PFSK-1 (cell line): ENCODE measurements at regions not wholly inside any gene's neighbourhood (a gene's known extent, or its start where the extent isn't known, plus 50 kb on each side); places are given as distances from the start of the nearest gene placed in this dataset.

Source experiments
- POLR2AphosphoS5 ChIP-seq: IDR thresholded peaks from 2 replicates; pipeline ENCODE4 v1.6.1; 2012; ENCODE audit warnings: low read depth, mild to moderate bottlenecking, control low read depth, low read length, moderate library complexity
- REST ChIP-seq, 2 experiments: IDR thresholded peaks; 2 replicates each; pipeline versions ENCODE4 v1.6.1 to v1.8.0; 2011 to 2012; ENCODE audit warnings: low read depth in 2 of 2, low read length in 2 of 2, control low read depth in 1 of 2, inconsistent platforms in 1 of 2, mild to moderate bottlenecking in 1 of 2, moderate library complexity in 1 of 2; ENCODE audit not compliant: insufficient read depth in 1 of 2
- TAF1 ChIP-seq: IDR thresholded peaks from 2 replicates; pipeline ENCODE4 v1.6.1; 2012; ENCODE audit warnings: low read length, control low read depth, borderline replicate concordance; ENCODE audit not compliant: insufficient read depth

DNA sequence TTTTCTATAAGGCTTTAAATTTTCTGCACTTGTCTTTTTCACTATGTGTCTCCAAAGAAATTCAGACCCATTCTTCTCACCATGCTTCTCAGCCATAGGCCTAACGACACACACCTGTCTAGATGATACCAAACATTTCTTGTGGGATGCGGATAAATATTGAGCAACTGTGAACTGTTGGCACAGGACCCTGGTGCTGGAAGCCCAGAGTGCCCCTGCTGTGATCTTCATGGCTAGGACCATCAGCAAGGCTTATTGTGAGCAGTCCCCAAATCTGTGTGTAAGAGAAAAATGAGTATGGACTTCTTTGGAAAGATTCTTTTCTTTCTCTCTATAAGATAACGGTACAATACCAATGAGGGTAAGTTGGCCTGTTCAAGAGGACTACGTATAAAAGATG is 54.1 kb upstream of the NCK2 start:
- TF ChIP-seq REST (IDR thresholded peaks at IDR 0.05; ENCODE audit: insufficient read depth in 1 of 2, low read depth in 2 of 2, low read length in 2 of 2) (no peak), POLR2AphosphoS5 (no peak), TAF1 (no peak)
